PC-3 (cell line): ENCODE measurements at regions not wholly inside any gene's neighbourhood (a gene's known extent, or its start where the extent isn't known, plus 50 kb on each side); places are given as distances from the start of the nearest gene placed in this dataset.

Source experiments
- CTCF ChIP-seq: fragments of 300-600 bp; sonication (generic); conservative IDR thresholded peaks from 2 replicates; pipeline ENCODE4 v1.5.1; 2017; ENCODE audit warnings: antibody characterized with exemption, low read depth, mild to moderate bottlenecking, low read length
- EZH2 ChIP-seq: fragments of 300-600 bp; sonication (generic); IDR thresholded peaks from one replicate; pipeline ENCODE4 v1.6.1; 2017; ENCODE audit warnings: antibody characterized with exemption, mild to moderate bottlenecking, low read length; ENCODE audit not compliant: unreplicated experiment
- EZH2phosphoT487 ChIP-seq: fragments of 300-600 bp; sonication (generic); IDR thresholded peaks from 2 replicates; pipeline ENCODE4 v1.6.1; 2018; ENCODE audit warnings: mild to moderate bottlenecking, antibody characterized with exemption, low read length, borderline replicate concordance

GRCh38 chr3:115488409-115488808, 134.9 kb upstream of the GAP43 start:
- TF ChIP-seq CTCF (no peak), EZH2phosphoT487 (no peak), EZH2 (no peak)
